Activated CD4-positive, alpha-beta T cell treated with anti-CD3 and anti-CD28 coated beads, Interleukin-2, amount 10 ng/mL, durations not matched to agents 7 days and 5 days (primary cell): ENCODE measurements at regions not wholly inside any gene's neighbourhood (a gene's known extent, or its start where the extent isn't known, plus 50 kb on each side); places are given as distances from the start of the nearest gene placed in this dataset.

Experiments used
- CTCF ChIA-PET: fragments of 350-600 bp; sonication (Branson Sonifier 250); formaldehyde crosslinking; loops from one replicate; lab custom pipeline; 2021; ENCODE audit warnings: antibody characterized with exemption; lab: Charles Lee
- POLR2A ChIA-PET: fragments of 350-600 bp; sonication (Branson Sonifier 250); formaldehyde crosslinking; loops from one replicate; lab custom pipeline; 2021; ENCODE audit warnings: antibody characterized with exemption; lab: Charles Lee
- DNase-seq: peaks from one replicate; pipeline ENCODE4 v3.0.0-alpha.2; 2020
- H3K27ac Mint-ChIP-seq: one replicate; pipeline ENCODE4 v1.8.0; 2021; ENCODE audit warnings: mild to moderate bottlenecking, moderate library complexity, mixed read lengths
- H3K27me3 Mint-ChIP-seq: one replicate; pipeline ENCODE4 v1.8.0; 2021; ENCODE audit warnings: mixed read lengths
- H3K36me3 Mint-ChIP-seq: one replicate; pipeline ENCODE4 v1.8.0; 2021; ENCODE audit warnings: low read depth, mixed read lengths
- H3K4me1 Mint-ChIP-seq: one replicate; pipeline ENCODE4 v1.8.0; 2021; ENCODE audit warnings: mixed read lengths
- H3K4me3 Mint-ChIP-seq: one replicate; pipeline ENCODE4 v1.8.0; 2021; ENCODE audit warnings: mild to moderate bottlenecking, moderate library complexity, mixed read lengths
- H3K9me3 Mint-ChIP-seq: one replicate; pipeline ENCODE4 v1.8.0; 2021; ENCODE audit warnings: mixed read lengths

- Mint-ChIP-seq H3K4me3 (no peak overlapping the region), H3K27ac (no peak overlapping the region), H3K27me3 (no peaks in the 10 kb centered on the region), H3K4me1 (no peaks in the 10 kb centered on the region), H3K9me3 (peaks cover 5% of the 10 kb centered on the region), H3K36me3 (peaks cover 3% of the 10 kb centered on the region)
- ChIA-PET POLR2A (no interaction called here), CTCF (interaction anchor here (1.3 kb wide), 1 partner anchor 29 kb away, joined by 3 read pairs; no protein-coding TSS in a partner anchor)
- no peak for DNase-seq
Measured at GRCh38 chr10:88213065-88213605, 349.7 kb downstream of the PTEN start.

DNA sequence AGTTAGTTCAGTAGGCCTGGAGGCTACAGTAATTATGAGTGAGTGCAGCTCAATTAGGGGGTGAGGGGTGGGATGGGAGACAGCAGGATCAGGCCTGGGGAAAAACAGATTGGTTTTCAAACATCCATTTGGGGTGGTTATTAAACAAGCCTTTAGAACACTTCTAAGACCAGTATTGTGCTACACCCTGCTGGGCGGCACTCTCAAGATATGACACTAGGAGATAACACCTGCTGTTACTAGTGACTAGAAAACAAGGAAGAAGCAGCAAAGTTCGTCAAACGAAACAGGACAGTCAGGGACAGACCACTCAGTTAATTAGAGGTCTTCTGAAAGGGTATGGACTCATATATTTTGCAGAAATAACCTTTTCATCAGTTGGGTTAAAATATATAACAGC lies 353.6 kb downstream of the PTEN start:
- peaks cover 3% of the 10 kb centered on the region for H3K9me3 Mint-ChIP-seq
- ChIA-PET CTCF (no interaction called here), POLR2A (interaction anchor here (0.7 kb wide), 1 partner anchor 258 kb away, joined by 3 read pairs; no protein-coding TSS in a partner anchor)
- no peaks in the 10 kb centered on the region for H3K4me1 Mint-ChIP-seq
- H3K27ac Mint-ChIP-seq: no peak overlapping the region
- no peak overlapping the region for H3K4me3 Mint-ChIP-seq
- peaks cover 3% of the 10 kb centered on the region for H3K36me3 Mint-ChIP-seq
- H3K27me3 Mint-ChIP-seq: no peaks in the 10 kb centered on the region
- no peak for DNase-seq

GRCh38 chr10:88218362-88218761 lies 354.9 kb downstream of the PTEN start:
- no peaks in the 10 kb centered on the region for H3K4me1 Mint-ChIP-seq
- no peak for DNase-seq
- peaks cover 3% of the 10 kb centered on the region for H3K9me3 Mint-ChIP-seq
- no peaks in the 10 kb centered on the region for H3K27me3 Mint-ChIP-seq
- peaks cover 3% of the 10 kb centered on the region for H3K36me3 Mint-ChIP-seq
- H3K27ac Mint-ChIP-seq: no peak overlapping the region
- no peak overlapping the region for H3K4me3 Mint-ChIP-seq
- CTCF ChIA-PET: no interaction called here
- POLR2A ChIA-PET: interaction anchor here (0.6 kb wide), 1 partner anchor 171 kb away, joined by 3 read pairs; no protein-coding TSS in a partner anchor

DNA sequence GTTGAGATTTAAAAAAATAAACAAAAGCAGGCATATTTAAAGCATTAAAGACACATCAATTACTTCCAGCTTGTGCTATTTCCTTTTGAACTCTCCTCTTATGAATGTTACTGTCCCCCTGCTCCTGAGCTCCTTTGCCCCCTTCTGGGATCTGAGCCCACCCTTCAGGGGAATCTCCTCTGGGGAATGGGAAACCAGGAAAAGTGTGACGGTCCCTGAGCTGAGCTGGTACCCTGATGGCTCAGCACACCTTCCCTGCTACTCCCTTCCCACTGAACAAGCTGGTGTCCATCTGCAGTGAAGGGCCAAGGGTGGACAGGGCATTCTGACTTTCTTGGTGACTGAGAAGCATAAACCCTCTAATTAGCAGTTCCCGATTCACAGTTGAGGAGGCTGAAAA lies 356.3 kb downstream of the PTEN start:
- CTCF ChIA-PET: interaction anchor here (1.5 to 1.6 kb wide), 2 partner anchors 11 to 15 kb away, joined by 4 to 5 read pairs; no protein-coding TSS in a partner anchor
- Mint-ChIP-seq H3K4me3 (no peak overlapping the region), H3K36me3 (no peaks in the 10 kb centered on the region), H3K4me1 (no peaks in the 10 kb centered on the region), H3K9me3 (no peaks in the 10 kb centered on the region), H3K27me3 (no peaks in the 10 kb centered on the region), H3K27ac (no peak overlapping the region)
- POLR2A ChIA-PET: no interaction called here
- DNase-seq: no peak

- Mint-ChIP-seq H3K27ac (no peak overlapping the region), H3K27me3 (peaks cover 2% of the 10 kb centered on the region), H3K36me3 (no peaks in the 10 kb centered on the region), H3K4me1 (no peaks in the 10 kb centered on the region), H3K9me3 (peaks cover 1% of the 10 kb centered on the region), H3K4me3 (no peak overlapping the region)
- ChIA-PET CTCF (interaction anchor here (0.5 to 1.6 kb wide), 2 partner anchors 17 to 375 kb away, joined by 3 to 4 read pairs; no protein-coding TSS in a partner anchor), POLR2A (no interaction called here)
- DNase-seq: no peak
Measured at GRCh38 chr10:88221010-88221973, 357.9 kb downstream of the PTEN start.

GRCh38 chr10:88222881-88223280 lies 359.5 kb downstream of the PTEN start:
- H3K36me3 Mint-ChIP-seq: no peaks in the 10 kb centered on the region
- H3K9me3 Mint-ChIP-seq: peaks cover 1% of the 10 kb centered on the region
- ChIA-PET CTCF (no interaction called here), POLR2A (no interaction called here)
- H3K4me1 Mint-ChIP-seq: no peaks in the 10 kb centered on the region
- peaks cover 2% of the 10 kb centered on the region for H3K27me3 Mint-ChIP-seq
- H3K27ac Mint-ChIP-seq: no peak overlapping the region
- no peak overlapping the region for H3K4me3 Mint-ChIP-seq
- no peak for DNase-seq
